Activated CD8-positive, alpha-beta memory T cell treated with anti-CD3 and anti-CD28 coated beads, Interleukin-2, amount 10 ng/mL, durations not matched to agents 7 days and 5 days (primary cell): ENCODE measurements at regions not wholly inside any gene's neighbourhood (a gene's known extent, or its start where the extent isn't known, plus 50 kb on each side); places are given as distances from the start of the nearest gene placed in this dataset.

Experiments used
- ATAC-seq: fragments of 150-1000 bp; cut with Tn5 transposase; one replicate; pipeline ENCODE4 v1.10.0; 2021; ENCODE audit warnings: moderate library complexity
- CTCF ChIA-PET: fragments of 350-600 bp; sonication (Branson Sonifier 250); formaldehyde crosslinking; loops from one replicate; lab custom pipeline; 2021; ENCODE audit warnings: antibody characterized with exemption; lab: Charles Lee
- DNase-seq: peaks from one replicate; pipeline ENCODE4 v3.0.0-alpha.2; 2020
- H3K27ac Mint-ChIP-seq: one replicate; pipeline ENCODE4 v1.8.0; 2021; ENCODE audit warnings: mild to moderate bottlenecking, mixed read lengths
- H3K27me3 Mint-ChIP-seq: one replicate; pipeline ENCODE4 v1.8.0; 2021; ENCODE audit warnings: mixed read lengths
- H3K36me3 Mint-ChIP-seq: one replicate; pipeline ENCODE4 v1.8.0; 2021; ENCODE audit warnings: mild to moderate bottlenecking, mixed read lengths
- H3K4me1 Mint-ChIP-seq: one replicate; pipeline ENCODE4 v1.8.0; 2021; ENCODE audit warnings: mixed read lengths
- H3K4me3 Mint-ChIP-seq: one replicate; pipeline ENCODE4 v1.8.0; 2021; ENCODE audit warnings: mild to moderate bottlenecking, moderate library complexity, mixed read lengths
- H3K9me3 Mint-ChIP-seq: one replicate; pipeline ENCODE4 v1.8.0; 2022; ENCODE audit warnings: low read depth, mixed read lengths

GRCh38 chr2:66031236-66031635, 403.7 kb upstream of the MEIS1 start:
- H3K4me1 Mint-ChIP-seq: no peaks in the 10 kb centered on the region
- ATAC-seq (no peak), DNase-seq (no peak)
- CTCF ChIA-PET: no interaction called here
- H3K36me3 Mint-ChIP-seq: no peaks in the 10 kb centered on the region
- no peak overlapping the region for H3K27ac Mint-ChIP-seq
- H3K4me3 Mint-ChIP-seq: no peak overlapping the region
- H3K27me3 Mint-ChIP-seq: no peaks in the 10 kb centered on the region
- no peaks in the 10 kb centered on the region for H3K9me3 Mint-ChIP-seq

GRCh38 chr2:66030553-66030952, 404.4 kb upstream of the MEIS1 start:
- ATAC-seq (no peak), DNase-seq (no peak)
- CTCF ChIA-PET: no interaction called here
- Mint-ChIP-seq H3K9me3 (no peaks in the 10 kb centered on the region), H3K27me3 (no peaks in the 10 kb centered on the region), H3K4me3 (no peak overlapping the region), H3K4me1 (no peaks in the 10 kb centered on the region), H3K36me3 (no peaks in the 10 kb centered on the region), H3K27ac (no peak overlapping the region)

DNA sequence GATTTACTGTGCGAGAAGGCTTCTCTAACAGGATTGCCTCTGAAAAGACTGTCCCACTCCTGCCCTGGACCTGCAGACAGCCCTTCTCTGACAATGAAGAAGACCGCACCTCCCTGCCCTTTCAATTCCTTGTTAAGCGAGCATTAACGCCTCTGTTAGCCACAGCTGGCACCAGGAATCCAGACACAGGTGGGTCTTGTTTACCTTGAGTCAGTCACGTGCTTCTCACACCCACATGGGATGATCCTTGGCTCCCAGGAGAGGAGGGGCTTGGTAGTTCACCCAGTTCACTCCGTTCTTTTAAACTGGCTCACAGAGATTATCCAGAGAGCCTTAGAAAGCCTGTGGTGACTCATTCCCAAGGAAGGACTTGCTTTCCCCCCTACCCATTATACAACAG, 410.5 kb upstream of the MEIS1 start:
- no peak for DNase-seq
- H3K27ac Mint-ChIP-seq: no peak overlapping the region
- H3K4me1 Mint-ChIP-seq: no peaks in the 10 kb centered on the region
- CTCF ChIA-PET: no interaction called here
- no peaks in the 10 kb centered on the region for H3K36me3 Mint-ChIP-seq
- no peaks in the 10 kb centered on the region for H3K9me3 Mint-ChIP-seq
- no peak overlapping the region for H3K4me3 Mint-ChIP-seq
- no peak for ATAC-seq
- no peaks in the 10 kb centered on the region for H3K27me3 Mint-ChIP-seq

GRCh38 chr2:66021296-66021695, 413.6 kb upstream of the MEIS1 start:
- Mint-ChIP-seq H3K36me3 (no peaks in the 10 kb centered on the region), H3K9me3 (no peaks in the 10 kb centered on the region), H3K27me3 (no peaks in the 10 kb centered on the region), H3K27ac (no peak overlapping the region), H3K4me3 (no peak overlapping the region), H3K4me1 (no peaks in the 10 kb centered on the region)
- DNase-seq: no peak
- no peak for ATAC-seq
- CTCF ChIA-PET: no interaction called here

DNA sequence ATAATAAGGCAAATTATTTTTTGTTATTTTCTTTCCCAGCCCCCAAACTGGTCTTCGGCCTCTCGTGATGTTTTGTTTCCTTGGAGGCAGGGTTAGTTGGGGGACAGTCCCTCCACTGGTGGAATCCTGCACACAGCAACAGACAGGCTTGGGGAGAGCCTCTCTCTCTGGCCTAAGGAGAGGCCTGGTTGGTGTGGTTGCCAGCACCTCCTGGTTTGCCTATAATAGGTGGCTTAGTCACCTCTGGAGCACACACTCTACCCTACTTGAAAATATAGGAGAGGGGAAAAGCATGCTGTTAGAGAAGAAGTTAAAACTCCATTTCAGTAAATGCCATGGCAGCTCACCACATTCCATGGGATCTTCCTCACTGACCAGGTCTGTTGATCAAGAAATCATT, 417.2 kb upstream of the MEIS1 start:
- Mint-ChIP-seq H3K27ac (no peak overlapping the region), H3K9me3 (no peaks in the 10 kb centered on the region), H3K4me1 (no peaks in the 10 kb centered on the region), H3K36me3 (no peaks in the 10 kb centered on the region), H3K4me3 (no peak overlapping the region), H3K27me3 (no peaks in the 10 kb centered on the region)
- ATAC-seq (no peak), DNase-seq (no peak)
- CTCF ChIA-PET: no interaction called here

DNA sequence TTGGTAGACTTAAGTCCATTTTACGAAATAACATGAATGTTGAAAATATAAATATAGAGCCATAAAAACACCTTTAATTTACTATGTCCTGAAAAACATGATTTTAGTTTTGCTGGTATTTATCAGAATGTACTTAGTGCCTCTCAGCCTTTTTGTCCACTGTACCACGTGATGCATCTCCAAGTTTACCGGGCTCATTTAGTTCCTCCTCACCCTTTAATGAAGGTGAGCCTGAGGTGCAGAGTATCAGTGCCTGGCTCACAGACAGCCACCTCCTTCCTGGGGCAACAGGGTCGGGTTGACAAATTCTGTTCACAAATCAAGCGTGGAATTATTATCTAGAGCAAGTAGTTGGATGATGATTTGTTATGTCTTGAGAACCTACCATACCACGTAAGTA, 420.5 kb upstream of the MEIS1 start:
- Mint-ChIP-seq H3K27ac (no peak overlapping the region), H3K9me3 (peaks cover 3% of the 10 kb centered on the region), H3K27me3 (no peaks in the 10 kb centered on the region), H3K4me1 (no peaks in the 10 kb centered on the region), H3K36me3 (no peaks in the 10 kb centered on the region), H3K4me3 (no peak overlapping the region)
- DNase-seq: no peak
- CTCF ChIA-PET: no interaction called here
- no peak for ATAC-seq

- DNase-seq (no peak), ATAC-seq (no peak)
- Mint-ChIP-seq H3K27me3 (no peaks in the 10 kb centered on the region), H3K36me3 (no peaks in the 10 kb centered on the region), H3K27ac (no peak overlapping the region), H3K4me3 (no peak overlapping the region), H3K9me3 (peaks cover 3% of the 10 kb centered on the region), H3K4me1 (no peaks in the 10 kb centered on the region)
- CTCF ChIA-PET: no interaction called here
These were observed 421.5 kb upstream of the MEIS1 start for GRCh38 chr2:66013456-66013855.

DNA sequence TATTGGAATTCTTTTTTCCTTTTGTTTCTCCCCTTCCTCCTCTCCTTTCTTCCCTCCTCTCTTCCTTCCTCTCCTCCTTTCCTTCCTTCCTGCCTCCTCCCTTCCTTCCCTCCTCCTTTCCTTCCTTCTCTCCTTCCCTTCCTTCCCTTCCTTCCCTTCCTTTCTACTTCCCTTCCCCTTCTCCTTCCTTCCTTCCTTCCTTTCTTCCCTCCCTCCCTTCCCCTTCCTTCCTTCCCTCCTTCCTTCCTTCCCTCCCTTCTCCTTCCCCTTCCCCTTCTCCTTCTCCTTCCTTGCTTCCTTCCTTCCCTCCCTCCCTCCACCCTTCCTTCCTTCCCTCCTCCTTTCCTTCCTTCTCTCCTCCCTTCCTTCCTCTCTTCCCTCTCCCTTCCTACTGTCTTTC, 431.0 kb upstream of the MEIS1 start:
- no peaks in the 10 kb centered on the region for H3K36me3 Mint-ChIP-seq
- no peak overlapping the region for H3K4me3 Mint-ChIP-seq
- ATAC-seq: no peak
- H3K27me3 Mint-ChIP-seq: no peaks in the 10 kb centered on the region
- CTCF ChIA-PET: interaction anchor here (0.8 kb wide), 1 partner anchor 414 kb away, joined by 3 read pairs; no protein-coding TSS in a partner anchor
- H3K9me3 Mint-ChIP-seq: no peaks in the 10 kb centered on the region
- no peak for DNase-seq
- no peaks in the 10 kb centered on the region for H3K4me1 Mint-ChIP-seq
- no peak overlapping the region for H3K27ac Mint-ChIP-seq

DNA sequence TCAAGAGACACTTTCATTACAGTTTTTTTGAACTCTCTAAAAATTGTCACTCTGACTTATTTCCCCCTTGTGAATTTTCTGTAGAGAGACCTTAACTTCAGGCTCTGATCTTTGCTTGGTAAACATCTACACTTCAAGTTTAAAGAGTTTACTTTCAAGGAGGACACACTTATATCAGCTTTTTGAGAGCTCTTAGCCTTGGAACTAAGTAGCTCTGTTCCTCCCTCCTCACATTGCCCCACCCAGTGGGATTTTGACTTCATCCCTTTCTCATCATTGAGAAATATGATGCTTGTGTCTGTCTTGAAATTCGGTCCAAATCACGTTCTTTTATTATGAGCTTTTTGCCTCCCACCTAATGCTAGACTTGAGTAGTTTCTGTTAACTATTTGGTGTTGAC, 433.4 kb upstream of the MEIS1 start:
- ATAC-seq: no peak
- H3K9me3 Mint-ChIP-seq: no peaks in the 10 kb centered on the region
- DNase-seq: no peak
- no peaks in the 10 kb centered on the region for H3K4me1 Mint-ChIP-seq
- H3K27ac Mint-ChIP-seq: no peak overlapping the region
- H3K4me3 Mint-ChIP-seq: no peak overlapping the region
- CTCF ChIA-PET: no interaction called here
- no peaks in the 10 kb centered on the region for H3K36me3 Mint-ChIP-seq
- H3K27me3 Mint-ChIP-seq: no peaks in the 10 kb centered on the region

DNA sequence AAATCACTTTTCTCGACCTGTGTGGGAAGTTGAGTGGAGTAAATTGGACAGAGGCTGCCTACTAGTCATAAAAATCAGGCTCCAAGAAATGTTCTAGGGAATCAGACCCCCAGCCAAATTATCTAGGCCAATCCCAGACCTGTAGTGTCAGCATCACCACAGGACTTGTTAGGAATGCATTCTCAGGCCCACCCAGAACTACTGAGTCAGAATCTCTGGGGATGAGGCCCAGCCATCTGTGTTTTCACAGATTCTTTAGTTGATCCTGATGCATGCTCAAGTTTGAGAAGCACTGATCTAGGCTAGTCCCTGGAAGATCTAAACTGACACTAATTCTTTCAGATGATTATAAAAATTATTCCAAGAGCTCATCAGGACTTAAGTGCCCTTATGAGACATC, 434.0 kb upstream of the MEIS1 start:
- H3K27me3 Mint-ChIP-seq: no peaks in the 10 kb centered on the region
- DNase-seq (no peak), ATAC-seq (no peak)
- H3K27ac Mint-ChIP-seq: no peak overlapping the region
- no peak overlapping the region for H3K4me3 Mint-ChIP-seq
- H3K36me3 Mint-ChIP-seq: no peaks in the 10 kb centered on the region
- H3K4me1 Mint-ChIP-seq: no peaks in the 10 kb centered on the region
- CTCF ChIA-PET: no interaction called here
- no peaks in the 10 kb centered on the region for H3K9me3 Mint-ChIP-seq

GRCh38 chr2:65999796-66000195, 435.1 kb upstream of the MEIS1 start:
- Mint-ChIP-seq H3K9me3 (no peaks in the 10 kb centered on the region), H3K4me3 (no peak overlapping the region), H3K27me3 (no peaks in the 10 kb centered on the region), H3K36me3 (no peaks in the 10 kb centered on the region), H3K27ac (no peak overlapping the region), H3K4me1 (no peaks in the 10 kb centered on the region)
- DNase-seq (no peak), ATAC-seq (no peak)
- CTCF ChIA-PET: no interaction called here

DNA sequence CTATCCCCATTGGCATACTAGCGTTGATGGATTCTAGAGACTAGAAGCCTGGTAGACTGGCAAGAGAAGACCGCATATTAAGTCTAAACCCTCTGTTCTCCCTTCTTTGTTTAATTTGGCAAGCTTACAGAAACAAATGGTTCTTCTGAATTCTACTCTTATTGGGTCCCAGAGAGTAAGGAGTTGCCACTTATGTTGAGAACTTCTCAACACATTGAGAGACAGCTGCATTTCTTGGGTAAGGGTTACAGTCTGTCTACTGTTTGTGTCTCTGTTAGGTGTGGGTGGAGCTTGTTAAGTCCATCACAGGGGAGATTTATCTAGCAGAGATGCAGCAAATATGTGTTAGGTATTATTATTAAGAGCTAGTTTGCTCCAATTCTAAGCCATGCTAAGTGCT, 435.8 kb upstream of the MEIS1 start:
- no peak for ATAC-seq

DNA sequence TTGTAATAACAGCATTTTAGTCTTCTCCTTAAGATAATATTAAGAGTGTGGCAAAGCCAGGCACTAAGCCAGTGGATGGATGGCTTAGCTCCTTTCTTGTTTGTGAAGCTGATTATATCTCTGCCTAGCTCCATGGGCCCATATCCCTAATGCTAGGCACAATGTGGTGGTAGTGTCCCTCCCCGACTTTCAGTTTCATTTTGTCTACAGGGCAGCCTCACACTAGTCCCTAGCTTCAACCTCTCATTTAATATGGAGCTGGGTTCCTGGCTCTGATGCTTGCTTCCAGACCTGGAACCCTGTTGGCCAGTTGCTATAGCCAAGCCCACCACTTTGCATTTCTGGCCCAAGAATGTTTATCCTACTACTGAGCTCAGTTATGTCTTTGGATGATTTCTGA, 437.0 kb upstream of the MEIS1 start:
- ATAC-seq (no peak), DNase-seq (no peak)
- H3K4me1 Mint-ChIP-seq: no peaks in the 10 kb centered on the region
- H3K27ac Mint-ChIP-seq: no peak overlapping the region
- CTCF ChIA-PET: no interaction called here
- H3K9me3 Mint-ChIP-seq: no peaks in the 10 kb centered on the region
- H3K27me3 Mint-ChIP-seq: no peaks in the 10 kb centered on the region
- H3K36me3 Mint-ChIP-seq: no peaks in the 10 kb centered on the region
- no peak overlapping the region for H3K4me3 Mint-ChIP-seq

More for the DNA sequence above, 435.8 kb upstream of the MEIS1 start:
- H3K4me1 Mint-ChIP-seq: no peaks in the 10 kb centered on the region
- CTCF ChIA-PET: no interaction called here
- no peaks in the 10 kb centered on the region for H3K36me3 Mint-ChIP-seq
- DNase-seq: no peak
- no peak overlapping the region for H3K4me3 Mint-ChIP-seq
- no peak overlapping the region for H3K27ac Mint-ChIP-seq
- H3K9me3 Mint-ChIP-seq: no peaks in the 10 kb centered on the region
- no peaks in the 10 kb centered on the region for H3K27me3 Mint-ChIP-seq

- H3K27ac Mint-ChIP-seq: no peak overlapping the region
- H3K4me1 Mint-ChIP-seq: no peaks in the 10 kb centered on the region
- H3K9me3 Mint-ChIP-seq: peaks cover 2% of the 10 kb centered on the region
- no peak for ATAC-seq
- no peak overlapping the region for H3K4me3 Mint-ChIP-seq
- no peak for DNase-seq
- H3K36me3 Mint-ChIP-seq: no peaks in the 10 kb centered on the region
- H3K27me3 Mint-ChIP-seq: no peaks in the 10 kb centered on the region
- CTCF ChIA-PET: no interaction called here
These were observed 442.7 kb upstream of the MEIS1 start for GRCh38 chr2:65992198-65992554.

DNA sequence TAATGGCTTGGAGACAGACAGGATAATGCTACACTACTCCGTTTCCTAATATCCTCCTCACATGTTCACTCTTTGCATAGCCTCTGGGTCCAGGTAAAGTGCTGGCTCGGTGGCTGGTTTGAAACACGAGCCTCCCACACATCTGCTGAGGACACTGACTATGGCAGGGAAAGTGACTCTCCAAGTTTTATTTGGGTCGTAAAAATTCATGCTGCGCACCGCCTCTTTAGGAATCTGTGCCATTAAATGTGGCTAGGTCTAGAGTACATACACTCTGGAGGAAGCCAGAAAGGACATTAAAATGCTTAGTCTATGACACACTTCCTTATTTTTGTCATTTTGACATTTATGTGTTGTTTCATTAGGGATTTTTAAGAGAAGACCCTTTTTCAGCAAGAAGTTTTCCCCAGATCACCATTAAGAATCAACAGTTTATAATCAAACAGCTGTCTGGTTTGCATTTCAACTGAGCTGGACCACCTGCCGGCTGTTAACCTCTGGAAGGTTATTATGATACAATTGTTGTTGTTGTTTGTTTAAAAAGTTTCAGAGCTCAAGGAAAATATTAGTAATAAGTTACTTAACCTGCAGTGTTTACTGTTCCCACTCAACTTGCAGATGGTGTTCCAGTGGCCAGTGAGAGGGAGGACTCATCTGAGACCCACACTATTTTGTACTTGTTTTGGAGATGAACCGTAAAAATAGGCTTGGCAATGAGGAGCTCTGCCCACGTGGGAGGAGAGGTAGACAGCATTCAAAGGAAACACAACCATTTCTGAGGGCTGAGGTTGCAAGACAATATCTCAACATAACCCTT, 443.3 kb upstream of the MEIS1 start:
- H3K36me3 Mint-ChIP-seq: no peaks in the 10 kb centered on the region
- no peaks in the 10 kb centered on the region for H3K4me1 Mint-ChIP-seq
- H3K27me3 Mint-ChIP-seq: no peaks in the 10 kb centered on the region
- DNase-seq: no peak
- CTCF ChIA-PET: no interaction called here
- H3K4me3 Mint-ChIP-seq: no peak overlapping the region
- peaks cover 2% of the 10 kb centered on the region for H3K9me3 Mint-ChIP-seq
- no peak overlapping the region for H3K27ac Mint-ChIP-seq
- no peak for ATAC-seq
